Calu3 (cell line): ENCODE measurements at regions not wholly inside any gene's neighbourhood (a gene's known extent, or its start where the extent isn't known, plus 50 kb on each side); places are given as distances from the start of the nearest gene placed in this dataset.

Source experiments
- BruUV-seq: library from RNA; stranded (reverse); fragments of 400-500 nt; replicated peaks from 2 replicates; lab custom pipeline; 2021; lab: Mats Ljungman, UMichigan
- CTCF ChIA-PET: fragments of 300-600 bp; sonication (Branson Sonifier 250); formaldehyde crosslinking; loops from one replicate; lab custom pipeline; 2022; ENCODE audit warnings: antibody characterized with exemption; lab: Charles Lee
- DNase-seq: peaks from one replicate; pipeline ENCODE4 v3.0.0; 2022
- H3K27ac Mint-ChIP-seq: one replicate; pipeline ENCODE4 v1.8.0; 2022; ENCODE audit warnings: mixed read lengths; ENCODE audit not compliant: unreplicated experiment
- H3K27me3 Mint-ChIP-seq: one replicate; pipeline ENCODE4 v1.8.0; 2022; ENCODE audit warnings: mixed read lengths; ENCODE audit not compliant: unreplicated experiment
- H3K36me3 Mint-ChIP-seq: one replicate; pipeline ENCODE4 v1.8.0; 2022; ENCODE audit warnings: mild to moderate bottlenecking, moderate library complexity, mixed read lengths; ENCODE audit not compliant: insufficient read depth, unreplicated experiment
- H3K4me1 Mint-ChIP-seq: one replicate; pipeline ENCODE4 v1.8.0; 2022; ENCODE audit warnings: mild to moderate bottlenecking, low read depth, mixed read lengths; ENCODE audit not compliant: unreplicated experiment
- H3K4me3 Mint-ChIP-seq: one replicate; pipeline ENCODE4 v1.8.0; 2022; ENCODE audit warnings: mild to moderate bottlenecking, low read depth, moderate library complexity, mixed read lengths; ENCODE audit not compliant: unreplicated experiment
- H3K9me3 Mint-ChIP-seq: one replicate; pipeline ENCODE4 v1.8.0; 2022; ENCODE audit warnings: low read depth, mixed read lengths; ENCODE audit not compliant: unreplicated experiment
- intact Hi-C: fragments of 100-400 bp; cut with micrococcal nuclease; formaldehyde crosslinking; loops from one replicate; pipeline ENCODE4 v1.10.0; 2022; ENCODE audit not compliant: unreplicated experiment
- TF ChIP-seq, protein P1 (sequence below): fragments of 200-600 bp; IDR thresholded peaks from one replicate; pipeline ENCODE4 v1.8.0; 2022; ENCODE audit warnings: antibody characterized with exemption; ENCODE audit not compliant: unreplicated experiment

DNA sequence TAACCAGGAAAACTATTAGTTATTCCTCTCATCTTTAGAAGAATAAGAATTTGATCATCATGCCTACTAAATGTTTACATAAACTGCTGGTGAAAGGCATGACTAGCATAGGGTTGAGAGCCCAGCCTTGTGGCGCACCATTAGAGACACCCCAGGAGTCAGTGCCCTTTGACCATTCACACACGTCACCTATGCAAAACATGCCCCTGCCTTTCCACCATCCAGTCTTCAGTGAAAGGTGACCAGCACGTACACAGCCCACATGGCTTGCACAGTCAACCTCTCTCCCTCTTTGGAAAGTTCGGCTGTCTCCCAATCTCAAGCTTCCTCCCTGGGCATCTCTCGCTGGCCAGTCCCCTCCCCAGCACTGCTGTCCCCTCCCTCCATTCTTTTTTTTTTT lies 150.3 kb downstream of the ENGASE start:
- TF ChIP-seq, protein P1, sequence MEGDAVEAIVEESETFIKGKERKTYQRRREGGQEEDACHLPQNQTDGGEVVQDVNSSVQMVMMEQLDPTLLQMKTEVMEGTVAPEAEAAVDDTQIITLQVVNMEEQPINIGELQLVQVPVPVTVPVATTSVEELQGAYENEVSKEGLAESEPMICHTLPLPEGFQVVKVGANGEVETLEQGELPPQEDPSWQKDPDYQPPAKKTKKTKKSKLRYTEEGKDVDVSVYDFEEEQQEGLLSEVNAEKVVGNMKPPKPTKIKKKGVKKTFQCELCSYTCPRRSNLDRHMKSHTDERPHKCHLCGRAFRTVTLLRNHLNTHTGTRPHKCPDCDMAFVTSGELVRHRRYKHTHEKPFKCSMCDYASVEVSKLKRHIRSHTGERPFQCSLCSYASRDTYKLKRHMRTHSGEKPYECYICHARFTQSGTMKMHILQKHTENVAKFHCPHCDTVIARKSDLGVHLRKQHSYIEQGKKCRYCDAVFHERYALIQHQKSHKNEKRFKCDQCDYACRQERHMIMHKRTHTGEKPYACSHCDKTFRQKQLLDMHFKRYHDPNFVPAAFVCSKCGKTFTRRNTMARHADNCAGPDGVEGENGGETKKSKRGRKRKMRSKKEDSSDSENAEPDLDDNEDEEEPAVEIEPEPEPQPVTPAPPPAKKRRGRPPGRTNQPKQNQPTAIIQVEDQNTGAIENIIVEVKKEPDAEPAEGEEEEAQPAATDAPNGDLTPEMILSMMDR: no peak
- Mint-ChIP-seq H3K27ac (no peak overlapping the region), H3K9me3 (no peaks in the 10 kb centered on the region), H3K4me1 (no peaks in the 10 kb centered on the region), H3K36me3 (peaks cover 5% of the 10 kb centered on the region), H3K27me3 (peaks cover 92% of the 10 kb centered on the region), H3K4me3 (no peak overlapping the region)
- BruUV-seq: no TSS peak
- DNase-seq: no peak
- CTCF ChIA-PET: interaction anchor here (0.7 kb wide), 1 partner anchor 1632 kb away, joined by 3 read pairs; no protein-coding TSS in a partner anchor
- intact Hi-C loops: no loop called here

DNA sequence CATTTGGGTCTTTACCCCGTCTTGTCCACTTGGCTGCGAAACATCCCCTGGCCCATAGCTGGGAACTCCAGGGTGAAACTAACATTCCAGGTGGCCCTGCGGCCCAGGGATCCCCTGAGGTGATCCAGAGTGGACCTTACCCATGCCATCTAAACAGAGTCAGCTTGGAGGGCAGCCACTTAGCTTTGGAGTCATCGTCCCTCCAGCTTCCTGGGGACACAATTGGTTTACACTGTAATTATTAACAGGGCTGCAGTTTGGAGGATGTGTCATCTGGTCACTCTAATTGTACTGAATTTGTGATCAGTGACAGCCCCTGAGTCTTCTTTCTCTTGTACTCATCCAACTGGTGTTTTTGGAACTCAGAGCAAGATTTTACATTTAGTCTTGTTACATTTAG lies 149.9 kb downstream of the ENGASE start:
- TF ChIP-seq, protein P1: no peak
- CTCF ChIA-PET: no interaction called here
- DNase-seq: no peak
- H3K27ac Mint-ChIP-seq: no peak overlapping the region
- no peaks in the 10 kb centered on the region for H3K4me1 Mint-ChIP-seq
- peaks cover 95% of the 10 kb centered on the region for H3K27me3 Mint-ChIP-seq
- H3K36me3 Mint-ChIP-seq: peaks cover 5% of the 10 kb centered on the region
- intact Hi-C loops: no loop called here
- BruUV-seq: no TSS peak
- H3K9me3 Mint-ChIP-seq: no peaks in the 10 kb centered on the region
- H3K4me3 Mint-ChIP-seq: no peak overlapping the region

DNA sequence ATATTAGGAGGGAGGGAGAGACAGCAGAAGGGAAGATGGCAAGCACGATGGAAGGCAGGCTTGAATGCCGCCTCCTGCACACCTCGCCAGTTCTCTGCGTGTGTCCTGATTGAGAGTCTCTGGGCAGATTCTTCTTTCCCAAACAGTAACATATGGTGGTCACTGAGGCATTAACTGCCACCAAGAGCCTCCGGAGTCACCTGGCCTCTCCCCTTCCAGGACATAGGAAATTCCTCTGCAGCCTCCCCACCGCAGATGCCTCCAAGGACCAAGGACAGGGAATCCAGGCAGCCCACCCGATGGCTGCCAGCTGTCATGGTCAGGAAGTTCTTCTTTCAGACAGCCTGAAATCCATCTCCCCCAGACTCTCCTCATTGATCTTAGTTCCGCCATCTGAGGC lies 149.3 kb downstream of the ENGASE start:
- no peak overlapping the region for H3K4me3 Mint-ChIP-seq
- H3K9me3 Mint-ChIP-seq: no peaks in the 10 kb centered on the region
- BruUV-seq: no TSS peak
- intact Hi-C loops: no loop called here
- peaks cover 5% of the 10 kb centered on the region for H3K36me3 Mint-ChIP-seq
- H3K4me1 Mint-ChIP-seq: no peaks in the 10 kb centered on the region
- H3K27me3 Mint-ChIP-seq: peaks cover 100% of the 10 kb centered on the region
- TF ChIP-seq, protein P1: no peak
- CTCF ChIA-PET: no interaction called here
- DNase-seq: no peak
- no peak overlapping the region for H3K27ac Mint-ChIP-seq

DNA sequence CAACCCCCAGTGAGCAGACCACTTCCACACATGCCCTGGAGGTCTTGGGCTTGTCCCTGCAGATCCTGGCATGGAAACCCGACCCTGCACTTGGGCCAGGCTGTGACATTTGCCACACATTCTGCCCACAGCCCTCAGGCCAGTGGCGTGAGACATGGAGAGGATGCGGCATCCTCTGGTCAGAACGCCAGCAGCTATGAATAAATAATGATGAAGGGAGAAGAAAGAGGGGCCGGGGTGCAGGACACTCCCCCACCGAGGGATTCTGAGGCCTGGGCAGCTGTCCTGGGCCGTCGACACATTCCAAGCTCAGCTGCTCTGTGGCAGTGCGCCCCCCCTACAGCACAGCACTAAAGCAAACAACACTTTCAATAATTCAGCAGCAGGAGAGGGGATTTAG lies 148.8 kb downstream of the ENGASE start:
- no peak for DNase-seq
- no peaks in the 10 kb centered on the region for H3K9me3 Mint-ChIP-seq
- TF ChIP-seq, protein P1: no peak
- peaks cover 5% of the 10 kb centered on the region for H3K36me3 Mint-ChIP-seq
- no peaks in the 10 kb centered on the region for H3K4me1 Mint-ChIP-seq
- no TSS peak for BruUV-seq
- CTCF ChIA-PET: no interaction called here
- peaks cover 100% of the 10 kb centered on the region for H3K27me3 Mint-ChIP-seq
- no peak overlapping the region for H3K27ac Mint-ChIP-seq
- intact Hi-C loops: no loop called here
- no peak overlapping the region for H3K4me3 Mint-ChIP-seq
